GM23338 (cell line): ENCODE measurements at regions not wholly inside any gene's neighbourhood (a gene's known extent, or its start where the extent isn't known, plus 50 kb on each side); places are given as distances from the start of the nearest gene placed in this dataset.

Experiments
- ATAC-seq: fragments of 200-7000 bp; cut with Tn5 transposase; 3 replicates; pipeline ENCODE4 v1.9.1; 2020
- DNase-seq: peaks from one replicate; pipeline ENCODE4 v3.0.0-alpha.2; 2015; ENCODE audit warnings: low spot score
- H2AFZ ChIP-seq: fragments of 200-600 bp; sonication (generic); 2 replicates; pipeline ENCODE4 v1.8.0; 2016; ENCODE audit warnings: antibody characterized with exemption, mild to moderate bottlenecking, moderate library complexity
- H3F3A ChIP-seq: fragments of 200-600 bp; sonication (generic); replicated peaks from 2 replicates; pipeline ENCODE4 v1.8.0; 2017; ENCODE audit warnings: antibody characterized with exemption, mixed run types, low read depth
- H3K27ac ChIP-seq: fragments of 200-600 bp; sonication (generic); 2 replicates; pipeline ENCODE4 v1.6.1; 2016; ENCODE audit warnings: low read depth
- H3K27me3 ChIP-seq: fragments of 200-600 bp; sonication (generic); 2 replicates; pipeline ENCODE4 v1.8.0; 2016; ENCODE audit warnings: mild to moderate bottlenecking, mixed run types, moderate library complexity; ENCODE audit not compliant: insufficient read depth
- H3K36me3 ChIP-seq: fragments of 200-600 bp; sonication (generic); 2 replicates; pipeline ENCODE4 v1.8.0; 2016; ENCODE audit warnings: mild to moderate bottlenecking; ENCODE audit not compliant: insufficient read depth
- H3K4me1 ChIP-seq: fragments of 200-600 bp; sonication (generic); 2 replicates; pipeline ENCODE4 v1.8.0; 2016; ENCODE audit warnings: mild to moderate bottlenecking, moderate library complexity; ENCODE audit not compliant: insufficient read depth
- H3K4me2 ChIP-seq: fragments of 200-600 bp; sonication (generic); 2 replicates; pipeline ENCODE4 v1.7.1; 2017; ENCODE audit warnings: mixed run types
- H3K4me3 ChIP-seq: fragments of 200-600 bp; sonication (generic); 2 replicates; pipeline ENCODE4 v1.6.1; 2016; ENCODE audit warnings: mixed run types
- H3K79me2 ChIP-seq: fragments of 200-600 bp; sonication (generic); replicated peaks from 2 replicates; pipeline ENCODE4 v1.8.0; 2017; ENCODE audit warnings: mild to moderate bottlenecking; ENCODE audit not compliant: insufficient read depth
- H3K9me2 ChIP-seq: fragments of 200-600 bp; sonication (generic); 2 replicates; pipeline ENCODE4 v1.8.0; 2017; ENCODE audit not compliant: insufficient read depth
- H4K20me1 ChIP-seq: fragments of 200-600 bp; sonication (generic); replicated peaks from 2 replicates; pipeline ENCODE4 v1.8.0; 2017; ENCODE audit warnings: mild to moderate bottlenecking; ENCODE audit not compliant: insufficient read depth
- H3K27ac Mint-ChIP-seq: 2 replicates; pipeline ENCODE4 v1.8.0; 2020; ENCODE audit warnings: inconsistent platforms, mild to moderate bottlenecking, moderate library complexity, mixed read lengths
- H3K27me3 Mint-ChIP-seq: 3 replicates; pipeline ENCODE4 v1.8.0; 2022; ENCODE audit warnings: low read depth, mild to moderate bottlenecking, moderate library complexity, mixed read lengths, inconsistent platforms; ENCODE audit not compliant: insufficient read depth, poor library complexity
- H3K36me3 Mint-ChIP-seq: 3 replicates; pipeline ENCODE4 v1.8.0; 2021; ENCODE audit warnings: low read depth, mild to moderate bottlenecking, inconsistent platforms, moderate library complexity, mixed read lengths
- H3K4me1 Mint-ChIP-seq: 3 replicates; pipeline ENCODE4 v1.8.0; 2020; ENCODE audit warnings: mild to moderate bottlenecking, inconsistent platforms, mixed read lengths
- H3K4me3 Mint-ChIP-seq: 3 replicates; pipeline ENCODE4 v1.8.0; 2021; ENCODE audit warnings: moderate library complexity, mild to moderate bottlenecking, inconsistent platforms, mixed read lengths
- H3K9me3 Mint-ChIP-seq: 3 replicates; pipeline ENCODE4 v1.8.0; 2020; ENCODE audit warnings: moderate library complexity, mild to moderate bottlenecking, inconsistent platforms, mixed read lengths
- CREB1 ChIP-seq: fragments of 250-450 bp; sonication (Bioruptor Pico); IDR thresholded peaks from 2 replicates; pipeline ENCODE4 v1.5.0; 2020; ENCODE audit warnings: low read depth, mild to moderate bottlenecking, moderate library complexity
- CTCF ChIP-seq, 2 experiments: fragments of 200-600 bp in 1 of 2; sonication (generic) in 1 of 2; conservative IDR thresholded peaks; 2 replicates each; pipeline versions ENCODE4 v1.5.1 to v1.6.1; 2016 to 2017; ENCODE audit warnings: antibody characterized with exemption in 2 of 2, low read depth in 2 of 2, mild to moderate bottlenecking in 2 of 2, moderate library complexity in 1 of 2
- ETS1 ChIP-seq: IDR thresholded peaks from 2 replicates; pipeline ENCODE4 v1.6.1; 2016; ENCODE audit warnings: antibody characterized with exemption
- EZH2 ChIP-seq: fragments of 200-600 bp; sonication (generic); IDR thresholded peaks from one replicate; pipeline ENCODE4 v1.8.0; 2017; ENCODE audit warnings: antibody characterized with exemption, mild to moderate bottlenecking, low read depth; ENCODE audit not compliant: unreplicated experiment
- EZH2phosphoT487 ChIP-seq: fragments of 200-600 bp; sonication (generic); IDR thresholded peaks from one replicate; pipeline ENCODE4 v1.8.1; 2018; ENCODE audit warnings: antibody characterized with exemption; ENCODE audit not compliant: unreplicated experiment
- JUNB ChIP-seq: IDR thresholded peaks from one replicate; pipeline ENCODE4 v1.6.1; 2016; ENCODE audit warnings: antibody characterized with exemption; ENCODE audit not compliant: unreplicated experiment
- POLR2AphosphoS5 ChIP-seq: IDR thresholded peaks from 2 replicates; pipeline ENCODE4 v1.6.1; 2016; ENCODE audit warnings: antibody characterized with exemption, low read depth
- REST ChIP-seq: IDR thresholded peaks from one replicate; pipeline ENCODE4 v1.6.1; 2018; ENCODE audit warnings: antibody characterized with exemption; ENCODE audit not compliant: unreplicated experiment
- STAT1 ChIP-seq: IDR thresholded peaks from one replicate; pipeline ENCODE4 v1.6.1; 2016; ENCODE audit warnings: antibody characterized with exemption; ENCODE audit not compliant: unreplicated experiment
- ZNF114 ChIP-seq: fragments of 250-450 bp; sonication (Bioruptor Pico); IDR thresholded peaks from 2 replicates; pipeline ENCODE4 v1.5.0; 2020; ENCODE audit warnings: mild to moderate bottlenecking, moderate library complexity
- ZNF331 ChIP-seq: fragments of 250-450 bp; sonication (Bioruptor Pico); IDR thresholded peaks from 2 replicates; pipeline ENCODE4 v1.5.0; 2020; ENCODE audit warnings: low read depth, mild to moderate bottlenecking, moderate library complexity
- ZNF462 ChIP-seq: fragments of 250-450 bp; sonication (Bioruptor Pico); IDR thresholded peaks from 2 replicates; pipeline ENCODE4 v1.5.0; 2020; ENCODE audit warnings: mild to moderate bottlenecking, moderate library complexity

GRCh38 chr6:43930440-43931154 is 160.6 kb downstream of the VEGFA start:
- H3K27me3 Mint-ChIP-seq: peaks cover 15% of the 10 kb centered on the region
- H3K4me3 Mint-ChIP-seq: no peak overlapping the region
- no peaks in the 10 kb centered on the region for H3K27me3 ChIP-seq
- no peaks in the 10 kb centered on the region for H3K36me3 Mint-ChIP-seq
- DNase-seq (no peak), ATAC-seq (no peak)
- H3K79me2 ChIP-seq: no peaks in the 10 kb centered on the region
- H3K36me3 ChIP-seq: no peaks in the 10 kb centered on the region
- no peak overlapping the region for H3K4me2 ChIP-seq
- H3K4me3 ChIP-seq: no peak overlapping the region
- no peaks in the 10 kb centered on the region for H4K20me1 ChIP-seq
- H3K4me1 Mint-ChIP-seq: peaks cover 29% of the 10 kb centered on the region
- TF ChIP-seq EZH2 (no peak), CTCF (conservative IDR thresholded peaks at IDR 0.05; ENCODE audit: low read depth in 2 of 2) (no peak), JUNB (no peak), CREB1 (CRISPR knock-in tag) (no peak), POLR2AphosphoS5 (no peak), ZNF462 (CRISPR knock-in tag) (no peak), REST (no peak), ETS1 (no peak), ZNF114 (CRISPR knock-in tag) (no peak), STAT1 (no peak), ZNF331 (CRISPR knock-in tag) (no peak), EZH2phosphoT487 (no peak)
- no peak overlapping the region for H3K27ac ChIP-seq
- no peaks in the 10 kb centered on the region for H3F3A ChIP-seq
- no peak overlapping the region for H2AFZ ChIP-seq
- no peak overlapping the region for H3K27ac Mint-ChIP-seq
- H3K9me2 ChIP-seq: no peaks in the 10 kb centered on the region
- peaks cover 7% of the 10 kb centered on the region; the same call in 1 of the 2 replicates for H3K4me1 ChIP-seq
- no peaks in the 10 kb centered on the region for H3K9me3 Mint-ChIP-seq
